KBM-7 (cell line): ENCODE measurements at regions not wholly inside any gene's neighbourhood (a gene's known extent, or its start where the extent isn't known, plus 50 kb on each side); places are given as distances from the start of the nearest gene placed in this dataset.
"Not testable (repeated sequence)": the region's sequence is repeated elsewhere in the genome, so short reads cannot be mapped to it uniquely, and the experiment has no call there.

Source experiments
- DNase-seq: peaks from one replicate; pipeline ENCODE4 v3.0.0-alpha.2; 2015
- in situ Hi-C: fragments of 300-500 bp; cut with MboI; formaldehyde crosslinking; loops from 2 replicates; pipeline ENCODE4 v1.14.3; 2020; ENCODE audit warnings: low sequenced_read_pairs, low pct_unique_long_range_greater_than_20kb, mixed read lengths

DNA sequence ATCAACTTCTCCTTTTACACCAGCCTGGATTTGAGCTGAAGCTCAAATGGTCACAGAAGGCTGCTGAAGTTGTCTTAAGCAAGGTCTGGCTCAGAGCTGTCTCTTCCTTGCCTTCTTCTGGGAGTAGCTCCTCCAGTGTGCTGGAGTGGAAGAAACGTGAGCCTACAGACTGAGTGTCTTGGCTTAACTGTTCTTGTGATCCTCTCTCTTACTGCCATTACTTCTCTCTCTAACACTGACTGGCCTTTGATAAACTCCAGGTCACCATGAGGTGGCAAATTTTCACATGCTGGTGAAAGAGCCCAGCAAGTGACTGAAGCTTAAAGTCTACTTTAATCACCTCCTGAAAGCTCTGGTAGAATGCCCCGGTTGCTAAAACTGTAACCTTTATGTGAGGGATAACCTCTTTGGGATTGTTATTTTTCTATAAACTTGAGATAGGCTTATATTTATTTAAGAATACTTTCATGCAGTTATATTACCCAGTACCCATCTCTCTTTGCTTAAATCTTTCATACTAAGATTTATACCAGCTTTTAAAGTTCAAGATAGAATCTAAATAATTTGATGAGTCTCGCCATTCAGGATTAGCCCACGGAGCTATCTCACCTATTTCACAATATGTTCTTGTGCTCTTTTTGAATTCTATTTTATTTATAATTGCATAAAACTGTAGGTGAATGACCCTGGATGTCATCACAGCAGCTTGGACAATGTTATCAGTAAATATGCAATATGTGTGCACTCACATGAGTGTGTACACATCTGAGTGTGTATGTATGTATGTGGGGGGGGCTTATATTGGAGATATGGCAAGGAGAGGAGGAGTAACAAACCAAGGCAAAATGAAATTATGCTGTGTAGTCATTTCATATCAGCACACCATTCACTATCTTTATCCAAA is 924.0 kb downstream of the LTN1 start:
- DNase-seq = no peak
- in situ Hi-C loops = no loop called here

DNA sequence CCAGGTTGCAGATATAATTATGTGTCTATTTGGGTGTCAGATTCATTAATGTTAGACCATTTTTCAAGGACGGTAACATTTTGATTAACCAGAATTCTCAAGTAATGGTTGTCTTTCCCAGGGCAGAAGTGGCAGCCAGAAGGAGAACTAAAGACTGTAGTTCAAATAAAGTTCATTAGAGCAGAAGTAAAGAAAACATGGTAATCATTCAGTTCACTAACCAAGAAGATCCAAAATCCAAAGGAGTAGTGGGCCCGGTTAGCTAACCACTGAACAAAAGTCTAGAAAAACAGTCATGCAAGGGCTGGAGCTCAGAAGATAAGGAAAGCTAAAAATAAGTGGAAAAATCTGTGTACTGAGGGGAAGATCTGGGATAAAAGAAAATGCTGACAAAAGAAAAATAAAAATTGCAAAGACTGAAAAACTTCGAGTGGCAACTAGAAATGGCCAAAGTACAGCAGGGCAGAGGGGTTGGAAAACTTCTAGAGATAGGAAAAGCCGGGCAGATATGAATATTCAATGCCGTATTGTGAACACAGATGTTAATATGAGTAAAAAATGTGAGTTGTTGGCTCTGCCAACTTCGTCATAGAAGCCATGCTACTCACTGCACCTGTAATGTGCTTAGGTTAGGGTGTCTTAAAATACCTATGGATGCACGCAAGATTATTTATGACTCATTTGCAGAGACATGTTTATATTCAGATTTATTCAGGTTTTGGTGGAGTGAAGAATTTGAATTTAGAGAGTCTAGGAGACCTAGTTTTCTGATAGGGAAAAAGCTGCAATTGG is 925.9 kb downstream of the LTN1 start:
- in situ Hi-C loops = no loop called here
- DNase-seq = no peak

DNA sequence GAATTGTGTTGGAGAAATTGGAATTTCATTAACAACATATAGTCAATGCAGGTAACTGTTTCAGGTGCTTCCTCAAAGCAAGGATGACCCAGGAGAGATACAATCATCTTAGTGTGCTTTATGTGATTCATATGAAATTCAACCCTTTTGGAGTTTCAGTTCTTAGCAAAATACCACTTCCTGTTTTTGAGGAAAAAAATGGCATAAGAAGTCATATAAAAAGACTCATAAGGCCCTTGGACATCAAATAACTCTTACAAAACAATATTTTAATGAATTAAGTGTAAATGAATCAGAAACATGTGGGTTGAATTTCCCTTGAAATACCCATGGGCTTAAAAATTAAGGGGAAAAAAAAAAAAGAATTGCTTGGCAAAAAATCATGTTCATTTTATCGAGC is 926.6 kb downstream of the LTN1 start:
- no peak for DNase-seq
- in situ Hi-C loops = no loop called here

DNA sequence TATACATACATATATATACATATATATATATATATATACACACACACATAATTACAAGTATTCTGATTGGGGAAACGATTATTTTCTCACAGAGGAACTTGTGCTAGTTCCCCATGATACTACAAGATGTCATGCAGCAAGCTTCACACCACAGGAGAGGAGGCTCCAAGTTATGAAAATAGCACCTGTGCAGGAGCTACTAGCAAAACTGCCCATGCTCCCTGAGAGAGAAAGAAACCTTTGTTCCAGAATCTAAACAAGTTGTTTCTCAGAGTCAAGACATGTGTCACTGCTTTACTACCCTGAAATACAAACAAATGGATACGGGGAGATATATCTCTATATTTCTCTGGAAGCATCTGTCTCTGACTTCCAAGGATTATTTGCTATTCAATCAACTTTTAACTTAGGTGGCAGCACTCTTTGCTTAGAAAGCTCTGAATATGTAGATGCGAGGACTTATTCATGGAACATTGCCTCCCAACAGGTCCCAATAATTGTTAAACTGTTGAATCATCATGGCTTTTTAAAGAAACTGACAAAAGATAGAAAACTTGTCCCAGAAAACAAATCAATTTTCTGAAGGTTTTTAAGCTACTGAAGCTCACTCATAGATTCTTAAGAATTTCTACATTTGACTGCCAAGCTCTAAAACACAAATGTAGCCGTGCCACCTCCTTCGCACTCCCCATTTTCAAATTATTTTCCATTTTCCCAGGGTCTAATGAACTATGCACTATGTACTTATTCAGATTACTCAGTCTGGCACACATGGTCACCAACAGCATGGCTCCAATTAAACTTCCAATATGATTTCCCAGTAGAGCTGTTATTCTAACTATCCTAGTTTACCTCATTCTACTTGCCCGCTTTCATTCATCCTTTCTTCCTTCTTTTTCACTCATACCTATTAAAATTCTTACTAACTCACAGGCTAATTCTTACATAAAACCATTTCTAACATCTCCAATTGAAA is 929.1 kb downstream of the LTN1 start:
- DNase-seq = no peak
- in situ Hi-C loops = no loop called here

DNA sequence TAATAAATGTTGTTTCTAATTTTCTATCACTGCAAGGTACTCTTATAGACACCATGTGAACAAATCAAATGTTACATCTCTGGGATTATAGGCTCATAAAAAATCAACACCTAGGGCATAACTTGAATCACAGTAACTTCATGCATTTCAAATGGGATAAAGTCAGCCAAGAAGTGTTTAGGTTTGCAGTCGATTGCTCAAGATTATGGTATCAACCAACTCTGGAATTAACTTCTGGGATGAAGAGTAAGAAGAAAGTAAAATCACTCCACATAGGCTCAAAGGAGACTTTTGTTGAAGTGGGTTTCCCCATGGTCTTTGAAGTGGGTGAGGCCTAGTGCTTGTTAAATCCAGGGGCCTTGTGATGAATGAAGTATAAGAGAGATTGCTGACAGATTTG is 939.7 kb downstream of the LTN1 start:
- in situ Hi-C loops, DNase-seq: not testable (repeated sequence)

DNA sequence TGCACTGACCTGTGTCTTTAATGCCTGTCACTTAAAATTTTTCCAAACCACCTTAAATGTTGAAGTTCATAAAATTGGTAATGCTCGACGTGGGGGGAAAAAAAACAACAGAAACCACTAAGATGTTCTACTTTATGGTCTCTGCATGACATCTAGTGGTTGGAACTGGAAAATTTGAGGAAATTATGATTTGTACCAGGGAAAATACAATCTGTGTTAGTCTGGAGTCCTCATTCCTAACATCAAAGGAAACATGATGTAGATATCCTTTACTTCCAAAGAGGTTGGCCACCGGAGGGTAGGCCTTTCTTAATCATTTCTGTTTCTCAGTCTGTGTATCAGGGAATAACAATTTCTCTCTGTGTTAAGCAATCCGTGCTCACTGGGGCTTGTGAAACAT is 941.0 kb downstream of the LTN1 start:
- peak; percentile 50 for DNase-seq
- in situ Hi-C loops = not testable (repeated sequence)

DNA sequence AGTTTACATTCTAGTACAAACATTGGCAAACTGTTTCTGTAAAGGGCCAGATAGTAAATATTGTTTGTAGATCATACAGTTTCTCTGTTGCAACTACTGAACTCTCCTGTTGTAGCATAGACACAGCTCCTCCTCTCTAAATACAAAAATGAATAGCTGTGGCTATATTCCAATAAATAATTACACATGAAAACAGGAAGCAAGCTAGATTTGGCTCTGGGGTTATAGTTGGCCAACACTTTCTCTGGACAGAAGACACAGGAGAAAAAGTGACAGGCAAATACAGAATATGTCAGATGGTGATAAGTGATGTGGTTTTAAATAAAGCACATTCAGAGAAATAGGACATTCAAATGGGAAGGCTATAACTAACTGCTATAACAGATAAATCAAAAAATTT is 957.0 kb downstream of the LTN1 start:
- DNase-seq, in situ Hi-C loops: not testable (repeated sequence)

DNA sequence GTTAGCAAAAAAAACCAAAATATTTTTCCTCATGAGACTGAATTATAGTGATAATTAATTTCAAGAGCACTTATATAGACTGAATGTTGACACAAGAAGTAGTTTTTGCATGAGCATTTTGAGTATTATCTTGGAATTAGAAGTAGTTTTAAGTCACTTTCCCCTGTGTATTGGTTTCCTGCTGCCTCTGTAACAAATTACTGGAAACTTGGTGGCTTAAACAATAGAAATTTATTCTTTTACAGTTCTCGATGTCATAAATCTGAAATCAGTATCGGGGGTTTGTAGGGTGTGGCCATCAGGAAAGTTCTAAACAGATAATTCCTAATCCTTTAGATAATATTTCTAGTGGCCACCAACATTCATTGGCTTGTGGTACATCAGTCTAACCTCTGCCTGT is 957.8 kb downstream of the LTN1 start:
- in situ Hi-C loops, DNase-seq: not testable (repeated sequence)

DNA sequence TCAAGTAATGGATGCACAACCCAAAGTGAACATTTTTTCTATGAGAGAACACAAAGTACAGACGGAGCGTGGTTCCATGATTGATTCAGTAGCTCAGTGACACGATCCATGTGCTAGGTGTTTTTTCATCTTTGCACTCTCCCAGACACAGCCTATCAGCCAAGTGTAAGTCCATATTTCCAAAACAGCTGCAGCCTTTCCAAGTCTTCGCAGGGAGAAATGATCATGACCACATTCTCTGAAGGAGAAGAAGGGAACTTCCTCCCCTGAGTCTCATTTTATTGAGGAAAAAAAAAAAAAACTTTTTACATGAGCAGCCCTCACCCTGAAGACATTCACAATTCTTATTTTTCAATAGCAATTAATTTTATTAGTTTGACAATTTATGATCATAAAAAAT is 958.3 kb downstream of the LTN1 start:
- DNase-seq, in situ Hi-C loops: not testable (repeated sequence)

DNA sequence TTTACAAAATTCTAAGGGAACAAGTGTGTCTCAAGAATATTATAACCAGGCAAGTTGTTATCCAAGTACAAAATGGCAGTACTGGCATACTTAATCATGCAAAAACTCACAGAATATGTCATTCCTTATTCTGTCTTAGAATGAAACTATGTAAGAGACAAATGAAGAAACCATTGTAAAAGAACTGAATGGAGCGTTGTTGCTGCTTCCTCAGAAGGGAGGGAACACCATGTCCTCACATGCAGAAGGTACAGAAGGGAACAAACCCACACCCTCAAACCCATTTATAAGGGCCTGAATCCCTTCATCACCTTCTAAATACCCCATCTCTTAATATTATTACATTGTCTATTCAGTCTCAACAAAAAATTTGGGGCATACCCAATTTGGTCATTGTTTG is 960.0 kb downstream of the LTN1 start:
- DNase-seq, in situ Hi-C loops: not testable (repeated sequence)

DNA sequence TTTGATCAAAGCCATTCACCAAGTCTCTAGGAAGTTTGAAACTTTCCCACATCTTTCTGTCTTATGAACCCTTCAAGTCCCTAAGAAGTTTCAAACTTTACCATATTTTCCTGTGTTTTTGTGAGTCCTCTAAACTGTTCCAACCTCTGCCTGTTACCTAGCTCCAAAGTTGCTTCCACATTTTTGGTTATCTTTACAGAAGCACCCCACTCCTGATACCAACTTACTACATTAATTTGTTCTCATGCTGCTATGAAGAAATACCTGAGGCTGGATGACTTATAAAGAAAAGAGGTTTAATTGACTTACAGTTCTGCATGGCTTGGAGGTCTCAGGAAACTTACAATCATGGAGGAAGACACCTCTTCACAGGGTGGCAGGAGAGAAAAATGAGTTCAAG is 961.6 kb downstream of the LTN1 start:
- DNase-seq, in situ Hi-C loops: not testable (repeated sequence)

DNA sequence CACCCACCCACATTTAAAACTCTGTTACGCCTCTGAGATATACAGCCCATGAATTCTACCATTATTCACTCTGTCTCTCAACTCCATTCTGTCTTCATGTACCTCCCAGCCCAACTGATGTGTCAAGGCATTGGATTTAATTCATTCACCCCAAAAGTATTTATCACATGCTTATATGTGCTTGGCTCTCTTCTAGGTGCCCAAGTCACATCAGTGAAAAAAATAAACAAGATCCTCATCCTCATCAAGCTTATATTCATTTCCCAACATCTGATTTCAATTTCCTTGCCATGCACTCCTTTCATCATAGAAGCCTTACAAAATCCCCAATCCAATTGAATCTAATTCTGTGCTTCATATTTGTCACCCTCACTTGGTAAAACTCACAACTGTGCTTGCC is 967.6 kb downstream of the LTN1 start:
- in situ Hi-C loops = no loop called here
- DNase-seq = no peak

DNA sequence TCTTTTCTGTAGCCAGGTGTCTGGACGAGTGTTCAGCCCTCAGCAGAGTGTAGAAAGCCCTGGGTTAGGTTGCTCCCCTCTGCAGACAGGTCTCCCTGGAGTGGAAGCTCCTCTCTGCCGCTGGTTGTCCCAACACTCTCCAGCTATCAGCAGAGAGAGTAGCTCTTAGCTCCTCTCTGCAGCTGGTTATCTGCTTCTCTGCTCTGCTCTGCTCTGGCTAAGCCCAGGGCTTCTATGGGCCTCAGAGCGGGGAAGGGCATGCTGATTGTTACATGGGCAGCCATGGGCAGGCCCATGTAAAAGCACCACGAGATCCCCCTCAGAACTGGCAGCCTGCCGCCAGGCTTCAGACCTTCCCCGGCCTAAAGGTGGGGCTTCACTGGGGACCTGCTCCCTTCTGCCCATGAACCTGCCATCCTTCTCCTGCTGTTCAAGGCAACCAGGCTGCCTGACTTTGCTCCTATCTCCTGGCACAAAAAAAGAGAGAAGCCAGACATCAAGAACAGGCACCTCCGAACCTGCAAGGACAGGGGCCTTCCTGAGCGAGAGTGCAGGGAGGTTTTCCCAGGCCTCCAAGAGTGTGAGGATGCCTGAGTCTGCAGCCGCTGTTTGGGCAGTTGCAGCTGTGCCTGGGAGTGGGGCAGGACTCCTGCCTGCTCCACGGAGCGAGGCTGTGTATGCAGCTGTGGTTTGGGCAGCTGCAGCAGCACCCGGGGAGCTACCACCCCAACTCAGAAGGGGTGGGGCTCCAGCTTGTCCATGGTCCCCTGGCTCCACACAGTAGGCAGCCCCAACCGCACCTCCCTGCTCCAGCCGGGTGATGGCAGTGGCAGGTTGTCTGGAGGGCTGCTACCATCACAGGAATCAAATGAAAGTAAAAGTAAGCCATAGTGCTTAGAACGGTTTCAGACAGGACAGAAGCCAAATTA is 973.7 kb downstream of the LTN1 start:
- in situ Hi-C loops = no loop called here
- DNase-seq = no peak

DNA sequence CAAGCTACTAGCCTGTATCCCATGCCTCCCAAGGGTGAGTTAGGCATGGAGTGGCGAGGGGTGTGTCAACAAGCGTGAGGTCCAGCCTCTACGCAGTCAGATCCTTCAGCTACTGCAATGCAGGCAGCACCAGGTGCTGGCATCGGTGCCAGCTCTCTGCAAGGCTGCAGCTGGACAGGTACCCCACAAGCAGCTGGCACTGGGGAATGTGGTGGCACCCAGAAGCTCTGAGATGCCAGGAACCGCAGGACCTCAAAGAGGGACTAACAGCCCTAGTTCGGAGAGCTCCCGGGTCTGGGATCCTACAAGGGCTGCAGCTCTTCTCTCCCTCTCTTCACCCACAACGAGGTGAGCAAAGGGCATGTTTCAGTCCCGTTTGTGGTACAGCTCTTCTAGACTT is 974.5 kb downstream of the LTN1 start:
- in situ Hi-C loops = no loop called here
- DNase-seq = no peak

DNA sequence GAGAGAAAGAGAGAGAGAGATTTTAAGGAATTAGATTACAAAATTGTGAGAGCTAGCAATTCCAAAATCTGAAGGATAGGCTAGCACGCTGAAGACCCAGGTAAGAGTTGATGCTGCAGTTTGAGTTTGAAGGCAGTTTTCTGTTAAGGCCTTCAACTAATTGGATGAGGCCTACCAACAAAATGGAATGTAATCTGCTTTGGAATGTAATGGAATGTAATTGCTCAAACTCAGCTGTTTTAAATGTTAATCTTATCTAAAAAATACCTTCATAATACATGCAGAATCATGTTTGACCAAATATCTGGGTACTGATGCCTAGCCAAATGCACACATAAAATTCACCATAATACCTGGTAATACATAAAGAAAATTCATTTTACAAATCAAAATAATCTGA is 976.1 kb downstream of the LTN1 start:
- no peak for DNase-seq
- in situ Hi-C loops = no loop called here

DNA sequence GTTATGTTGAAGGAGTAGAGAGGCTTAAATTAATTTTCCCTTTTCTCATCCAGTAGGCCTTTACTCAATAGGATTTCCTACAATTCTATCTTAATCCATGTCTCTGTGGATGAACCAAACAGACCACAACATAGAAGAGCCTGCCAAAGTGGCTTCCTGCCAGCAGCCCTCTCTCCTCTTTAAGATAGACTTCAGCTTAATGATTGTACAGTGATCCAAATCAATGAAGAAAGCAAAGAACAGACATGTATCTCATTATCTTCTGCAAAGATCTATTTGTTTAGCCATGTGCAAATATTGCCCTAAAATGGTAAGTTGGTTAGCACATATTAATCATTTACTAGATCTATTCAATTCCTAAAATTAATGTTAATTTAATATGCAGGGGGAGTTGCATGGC is 979.6 kb downstream of the LTN1 start:
- not testable (repeated sequence) for DNase-seq

DNA sequence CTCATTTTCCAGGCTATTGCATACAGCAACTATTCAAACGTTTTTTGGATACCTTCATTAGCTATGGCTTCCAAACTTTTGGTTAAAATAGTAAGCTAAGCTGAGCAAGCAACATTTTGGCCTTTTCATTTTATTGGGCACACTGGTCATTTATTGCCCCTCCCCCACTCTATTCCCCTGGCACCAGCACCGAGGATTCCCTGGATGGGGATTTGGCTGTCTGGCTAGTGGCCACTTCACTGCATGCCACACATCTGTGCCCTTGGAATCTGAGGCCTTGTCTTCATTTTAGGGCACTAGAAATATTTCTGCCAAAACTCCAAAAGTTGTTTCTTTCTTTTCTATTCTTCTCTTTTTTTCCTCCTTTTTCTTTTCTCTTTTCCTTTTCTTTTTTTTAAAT is 980.7 kb downstream of the LTN1 start:
- DNase-seq, in situ Hi-C loops: not testable (repeated sequence)

More for the DNA sequence above, 979.6 kb downstream of the LTN1 start:
- in situ Hi-C loops = not testable (repeated sequence)

DNA sequence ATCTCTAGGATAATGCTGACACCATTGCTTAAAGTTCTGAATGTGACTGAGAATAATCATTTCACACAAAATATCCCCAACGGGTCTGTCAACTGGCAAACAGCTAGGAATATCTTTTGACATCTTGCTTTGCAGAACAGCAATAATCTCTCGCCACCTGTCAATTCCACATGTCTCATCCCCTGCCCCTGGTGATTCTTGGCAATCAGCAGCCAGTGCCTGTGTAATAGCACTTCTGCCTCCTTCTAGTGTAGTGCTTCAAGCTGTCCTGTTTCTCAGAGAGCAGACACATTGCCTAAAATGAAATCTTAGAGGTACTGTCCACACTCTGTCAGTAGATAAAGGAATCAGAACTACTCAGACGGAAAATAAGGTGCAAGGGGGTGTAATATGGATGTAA is 984.4 kb downstream of the LTN1 start:
- in situ Hi-C loops, DNase-seq: not testable (repeated sequence)
